IMR-90 (cell line): ENCODE measurements at regions not wholly inside any gene's neighbourhood (a gene's known extent, or its start where the extent isn't known, plus 50 kb on each side); places are given as distances from the start of the nearest gene placed in this dataset.

ENCODE experiments used
- ATAC-seq: fragments of 200-7000 bp; cut with Tn5 transposase; 2 replicates; pipeline ENCODE4 v1.9.1; 2020; ENCODE audit warnings: low read depth, mild to moderate bottlenecking, moderate library complexity
- BruUV-seq: library from RNA; stranded (reverse); fragments of 400-500 nt; replicated peaks from 2 replicates; lab custom pipeline; 2021; lab: Mats Ljungman, UMichigan
- CTCF ChIA-PET: fragments of 300-600 bp; formaldehyde crosslinking; extraction: SDS; loops from one replicate; lab custom pipeline; 2021; ENCODE audit warnings: antibody characterized with exemption; lab: Yijun Ruan, JAX
- POLR2A ChIA-PET: fragments of 300-600 bp; sonication (Branson Sonifier 250); formaldehyde crosslinking; loops from one replicate; lab custom pipeline; 2022; ENCODE audit warnings: antibody characterized with exemption; ENCODE audit not compliant: unreplicated experiment; lab: Charles Lee
- DNase-seq: peaks from one replicate; pipeline ENCODE4 v3.0.0; 2013
- H2AFZ ChIP-seq: replicated peaks from 2 replicates; pipeline ENCODE3; 2013; ENCODE audit warnings: low read length, mild to moderate bottlenecking; ENCODE audit not compliant: poor library complexity
- H2AK5ac ChIP-seq: 2 replicates; pipeline ENCODE4 v1.6.1; 2013; ENCODE audit warnings: low read depth, low read length, inconsistent platforms
- H2AK9ac ChIP-seq: replicated peaks from 2 replicates; pipeline ENCODE3; 2013; ENCODE audit warnings: mild to moderate bottlenecking, low read depth, low read length, moderate library complexity; ENCODE audit not compliant: poor library complexity
- H2BK120ac ChIP-seq: 2 replicates; pipeline ENCODE4 v1.6.1; 2013; ENCODE audit warnings: low read depth, low read length, inconsistent platforms
- H2BK15ac ChIP-seq: 3 replicates; pipeline ENCODE4 v1.6.1; 2013; ENCODE audit warnings: low read depth, low read length, inconsistent platforms
- H2BK20ac ChIP-seq: 2 replicates; pipeline ENCODE4 v1.6.1; 2013; ENCODE audit warnings: low read depth, mild to moderate bottlenecking, inconsistent platforms, low read length, moderate library complexity
- H2BK5ac ChIP-seq: 2 replicates; pipeline ENCODE4 v1.6.1; 2013; ENCODE audit warnings: mild to moderate bottlenecking, low read depth, low read length, inconsistent platforms; ENCODE audit not compliant: poor library complexity, severe bottlenecking
- H3K14ac ChIP-seq: replicated peaks from 2 replicates; pipeline ENCODE4 v1.6.1; 2013; ENCODE audit warnings: low read depth, low read length, inconsistent platforms
- H3K18ac ChIP-seq: 2 replicates; pipeline ENCODE4 v1.6.1; 2013; ENCODE audit warnings: low read depth, low read length, control low read depth
- H3K23ac ChIP-seq: 2 replicates; pipeline ENCODE4 v1.6.1; 2013; ENCODE audit warnings: low read depth, low read length, inconsistent platforms
- H3K27ac ChIP-seq: 2 replicates; pipeline ENCODE4 v1.5.1; 2013; ENCODE audit warnings: mild to moderate bottlenecking, control low read depth, low read length; ENCODE audit not compliant: insufficient read depth
- H3K27me3 ChIP-seq: 2 replicates; pipeline ENCODE4 v1.6.1; 2013; ENCODE audit warnings: low read length; ENCODE audit not compliant: control insufficient read depth, insufficient read depth
- H3K36me3 ChIP-seq: 2 replicates; pipeline ENCODE4 v1.6.1; 2013; ENCODE audit warnings: low read length, mixed read lengths; ENCODE audit not compliant: control insufficient read depth, insufficient read depth
- H3K4ac ChIP-seq: 2 replicates; pipeline ENCODE4 v1.6.1; 2013; ENCODE audit warnings: low read depth, low read length, inconsistent platforms
- H3K4me1 ChIP-seq: 2 replicates; pipeline ENCODE4 v1.6.1; 2013; ENCODE audit warnings: low read length, mixed read lengths; ENCODE audit not compliant: control insufficient read depth, insufficient read depth
- H3K4me2 ChIP-seq: 2 replicates; pipeline ENCODE4 v1.6.1; 2013; ENCODE audit warnings: low read depth, mild to moderate bottlenecking, control low read depth, low read length, moderate library complexity
- H3K4me3 ChIP-seq: 2 replicates; pipeline ENCODE4 v1.5.1; 2013; ENCODE audit warnings: low read depth, mild to moderate bottlenecking, control low read depth, low read length, moderate library complexity; ENCODE audit not compliant: insufficient read depth
- H3K56ac ChIP-seq: 2 replicates; pipeline ENCODE4 v1.6.1; 2013; ENCODE audit warnings: low read length, inconsistent platforms; ENCODE audit not compliant: insufficient read depth; ENCODE audit errors: extremely low read depth
- H3K79me1 ChIP-seq, 2 experiments: 2 replicates each; pipeline ENCODE4 v1.6.1; 2013; ENCODE audit warnings: low read length in 2 of 2, inconsistent platforms in 1 of 2, low read depth in 1 of 2
- H3K9ac ChIP-seq: 2 replicates; pipeline ENCODE4 v1.6.1; 2013; ENCODE audit warnings: low read depth, low read length, control low read depth
- H3K9me1 ChIP-seq: 2 replicates; pipeline ENCODE4 v1.6.1; 2013; ENCODE audit warnings: low read length, inconsistent platforms; ENCODE audit not compliant: insufficient read depth
- H3K9me3 ChIP-seq: 2 replicates; pipeline ENCODE4 v1.6.1; 2013; ENCODE audit warnings: low read length; ENCODE audit not compliant: control insufficient read depth, insufficient read depth
- H4K20me1 ChIP-seq: 2 replicates; pipeline ENCODE4 v1.6.1; 2013; ENCODE audit warnings: low read length, inconsistent platforms; ENCODE audit not compliant: insufficient read depth
- H4K5ac ChIP-seq: 2 replicates; pipeline ENCODE4 v1.6.1; 2013; ENCODE audit warnings: mild to moderate bottlenecking, low read depth, low read length, control low read depth
- H4K8ac ChIP-seq, 2 experiments: 2 replicates each; pipeline ENCODE4 v1.6.1; 2013; ENCODE audit warnings: low read depth in 2 of 2, low read length in 2 of 2, control low read depth in 1 of 2, inconsistent platforms in 1 of 2
- H4K91ac ChIP-seq: 2 replicates; pipeline ENCODE4 v1.6.1; 2013; ENCODE audit warnings: low read depth, low read length, inconsistent platforms; ENCODE audit not compliant: insufficient read depth
- CEBPB ChIP-seq: IDR thresholded peaks from 2 replicates; pipeline ENCODE4 v1.6.1; 2012; ENCODE audit warnings: low read depth, low read length, improper control_type of control experiment
- FOS ChIP-seq: fragments of 150-350 bp; IDR thresholded peaks from 2 replicates; pipeline ENCODE4 v1.6.1; 2016; ENCODE audit warnings: low read depth, low read length
- MAZ ChIP-seq: IDR thresholded peaks from 2 replicates; pipeline ENCODE4 v1.6.1; 2012; ENCODE audit warnings: low read depth, mild to moderate bottlenecking, low read length, improper control_type of control experiment, moderate library complexity, borderline replicate concordance
- RAD21 ChIP-seq: IDR thresholded peaks from 2 replicates; pipeline ENCODE4 v1.6.1; 2012; ENCODE audit warnings: low read length, improper control_type of control experiment
- RFX5 ChIP-seq: IDR thresholded peaks from 2 replicates; pipeline ENCODE4 v1.8.0; 2012; ENCODE audit warnings: low read depth, mild to moderate bottlenecking, low read length, moderate library complexity
- WGBS, 2 experiments: methylation state at CpG; one replicate each; pipeline versions ENCODE4 v1.1.5 to v1.1.7; 2013; ENCODE audit warnings: missing lambda C conversion rate in 2 of 2; ENCODE audit not compliant: insufficient read length in 1 of 2; ENCODE audit errors: extremely low coverage in 2 of 2; 5-methylcytosine and 5-hydroxymethylcytosine counted together
- dilution Hi-C: fragments of 300-500 bp; cut with HindIII; formaldehyde crosslinking; loops from one replicate; pipeline ENCODE4 v1.14.3; 2018; ENCODE audit warnings: low sequenced_read_pairs; ENCODE audit not compliant: unreplicated experiment
- in situ Hi-C: fragments of 300-500 bp; cut with MboI; formaldehyde crosslinking; loops from 3 replicates; pipeline ENCODE4 v1.14.3; 2019; ENCODE audit warnings: low sequenced_read_pairs, inconsistent platforms, mixed read lengths
- intact Hi-C: fragments of 100-400 bp; cut with micrococcal nuclease; formaldehyde crosslinking; loops from 2 replicates; pipeline ENCODE4 v1.10.0; 2022
- TF ChIP-seq, protein P1 (sequence below): conservative IDR thresholded peaks from 2 replicates; pipeline ENCODE4 v1.5.1; 2012; ENCODE audit warnings: mild to moderate bottlenecking, low read depth, low read length, improper control_type of control experiment
- TF ChIP-seq, protein P2 (sequence below): fragments of 150-350 bp; IDR thresholded peaks from 2 replicates; pipeline ENCODE4 v1.6.1; 2016; ENCODE audit warnings: low read depth, mild to moderate bottlenecking, low read length, moderate library complexity, borderline replicate concordance

DNA sequence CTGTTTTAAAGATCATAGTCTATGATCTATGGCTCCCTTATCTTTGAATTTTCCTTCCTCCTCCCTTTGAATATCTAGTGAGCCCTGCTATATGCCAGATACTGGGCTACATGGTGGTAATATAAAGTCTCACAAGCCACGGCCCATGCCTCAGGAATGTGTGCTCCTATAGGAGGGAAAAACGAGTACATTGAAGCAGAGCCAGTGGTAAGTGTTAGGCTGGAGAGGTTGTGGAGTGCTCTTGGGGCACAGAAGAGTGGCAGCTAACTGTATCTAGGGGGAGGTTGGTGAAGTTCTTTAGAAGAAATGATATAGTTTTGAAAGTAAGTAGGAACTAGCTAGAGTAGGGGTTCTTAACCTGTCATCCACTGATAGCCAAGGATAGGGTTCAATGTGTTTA, 105.8 kb upstream of the PMFBP1 start:
- H2AK9ac ChIP-seq, result no peak overlapping the region
- no peak overlapping the region for H3K9ac ChIP-seq
- dilution Hi-C loops, result no loop called here
- no peak overlapping the region for H3K27ac ChIP-seq
- ATAC-seq, result no peak
- no peaks in the 10 kb centered on the region for H3K4me1 ChIP-seq
- H3K9me3 ChIP-seq, result no peaks in the 10 kb centered on the region
- H3K4ac ChIP-seq, result no peak overlapping the region
- no TSS peak for BruUV-seq
- no peak overlapping the region for H4K8ac ChIP-seq
- H3K56ac ChIP-seq, result no peak overlapping the region
- no peaks in the 10 kb centered on the region for H3K9me1 ChIP-seq
- no peak for DNase-seq
- no peak overlapping the region for H3K18ac ChIP-seq
- no peak overlapping the region for H2BK15ac ChIP-seq
- POLR2A ChIA-PET, result no interaction called here
- H3K36me3 ChIP-seq, result no peaks in the 10 kb centered on the region
- WGBS, 2 experiments, result no CpG with 5 or more reads among the region's 2 CpGs
- no peak overlapping the region for H2BK5ac ChIP-seq
- no peak overlapping the region for H4K91ac ChIP-seq
- H2AFZ ChIP-seq, result no peak overlapping the region
- H4K20me1 ChIP-seq, result no peaks in the 10 kb centered on the region
- CTCF ChIA-PET, result interaction anchor here (1.1 kb wide), 1 partner anchor 199 kb away, joined by 3 read pairs; no protein-coding TSS in a partner anchor
- H3K14ac ChIP-seq, result no peak overlapping the region
- no peaks in the 10 kb centered on the region for H3K27me3 ChIP-seq
- no peaks in the 10 kb centered on the region for H3K79me1 ChIP-seq
- no peak overlapping the region for H3K4me3 ChIP-seq
- no peak overlapping the region for H2AK5ac ChIP-seq
- H3K4me2 ChIP-seq, result no peak overlapping the region
- no peak overlapping the region for H2BK120ac ChIP-seq
- H3K23ac ChIP-seq, result no peak overlapping the region
- TF ChIP-seq RAD21 (no peak), RFX5 (no peak), MAZ (no peak), CEBPB (no peak), FOS (no peak)
- TF ChIP-seq, protein P1, sequence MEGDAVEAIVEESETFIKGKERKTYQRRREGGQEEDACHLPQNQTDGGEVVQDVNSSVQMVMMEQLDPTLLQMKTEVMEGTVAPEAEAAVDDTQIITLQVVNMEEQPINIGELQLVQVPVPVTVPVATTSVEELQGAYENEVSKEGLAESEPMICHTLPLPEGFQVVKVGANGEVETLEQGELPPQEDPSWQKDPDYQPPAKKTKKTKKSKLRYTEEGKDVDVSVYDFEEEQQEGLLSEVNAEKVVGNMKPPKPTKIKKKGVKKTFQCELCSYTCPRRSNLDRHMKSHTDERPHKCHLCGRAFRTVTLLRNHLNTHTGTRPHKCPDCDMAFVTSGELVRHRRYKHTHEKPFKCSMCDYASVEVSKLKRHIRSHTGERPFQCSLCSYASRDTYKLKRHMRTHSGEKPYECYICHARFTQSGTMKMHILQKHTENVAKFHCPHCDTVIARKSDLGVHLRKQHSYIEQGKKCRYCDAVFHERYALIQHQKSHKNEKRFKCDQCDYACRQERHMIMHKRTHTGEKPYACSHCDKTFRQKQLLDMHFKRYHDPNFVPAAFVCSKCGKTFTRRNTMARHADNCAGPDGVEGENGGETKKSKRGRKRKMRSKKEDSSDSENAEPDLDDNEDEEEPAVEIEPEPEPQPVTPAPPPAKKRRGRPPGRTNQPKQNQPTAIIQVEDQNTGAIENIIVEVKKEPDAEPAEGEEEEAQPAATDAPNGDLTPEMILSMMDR, result no peak
- TF ChIP-seq, protein P2, sequence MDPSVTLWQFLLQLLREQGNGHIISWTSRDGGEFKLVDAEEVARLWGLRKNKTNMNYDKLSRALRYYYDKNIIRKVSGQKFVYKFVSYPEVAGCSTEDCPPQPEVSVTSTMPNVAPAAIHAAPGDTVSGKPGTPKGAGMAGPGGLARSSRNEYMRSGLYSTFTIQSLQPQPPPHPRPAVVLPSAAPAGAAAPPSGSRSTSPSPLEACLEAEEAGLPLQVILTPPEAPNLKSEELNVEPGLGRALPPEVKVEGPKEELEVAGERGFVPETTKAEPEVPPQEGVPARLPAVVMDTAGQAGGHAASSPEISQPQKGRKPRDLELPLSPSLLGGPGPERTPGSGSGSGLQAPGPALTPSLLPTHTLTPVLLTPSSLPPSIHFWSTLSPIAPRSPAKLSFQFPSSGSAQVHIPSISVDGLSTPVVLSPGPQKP, result no peak
- no peak overlapping the region for H4K5ac ChIP-seq
- in situ Hi-C loops, result no loop called here
- intact Hi-C loops, result no loop called here
- H2BK20ac ChIP-seq, result no peak overlapping the region
